Stromal cell of bone marrow (primary cell): ENCODE measurements at regions not wholly inside any gene's neighbourhood (a gene's known extent, or its start where the extent isn't known, plus 50 kb on each side); places are given as distances from the start of the nearest gene placed in this dataset.

Experiments used
- DNase-seq: peaks from one replicate; pipeline ENCODE4 v3.0.0-alpha.2; 2012; ENCODE audit warnings: low read depth

- DNase-seq: no peak
Measured at GRCh38 chr13:107573184-107573583, 642.2 kb downstream of the LIG4 start.

DNA sequence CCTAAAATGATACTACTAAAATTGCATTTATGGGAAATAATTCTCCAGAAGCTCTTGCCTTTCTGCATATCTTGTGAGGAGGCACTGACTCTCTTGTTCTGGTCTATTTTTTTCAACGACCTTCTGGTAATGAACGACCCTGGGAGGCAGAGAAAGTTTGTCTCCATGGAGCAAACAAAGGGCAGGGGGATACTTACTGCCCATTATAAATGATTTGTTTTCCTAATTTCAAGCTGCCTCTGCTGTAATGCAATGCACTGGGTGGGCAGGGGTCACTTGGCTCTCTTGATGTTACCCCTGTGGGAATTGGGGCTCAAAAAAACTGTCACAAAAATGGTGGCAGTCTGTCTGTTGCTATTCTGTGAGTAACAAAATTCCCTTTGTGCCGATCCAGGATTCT, 643.2 kb downstream of the LIG4 start:
- no peak for DNase-seq

GRCh38 chr13:107568181-107568580, 647.2 kb downstream of the LIG4 start:
- DNase-seq: no peak

- peak; percentile 35 for DNase-seq
Measured at GRCh38 chr13:107563099-107563925, 652.0 kb downstream of the LIG4 start.

GRCh38 chr13:107562203-107562602, 653.1 kb downstream of the LIG4 start:
- DNase-seq: no peak

- no peak for DNase-seq
Measured at GRCh38 chr13:107554460-107554859, 660.9 kb downstream of the LIG4 start.

GRCh38 chr13:107553838-107554237, 661.5 kb downstream of the LIG4 start:
- DNase-seq: no peak

- no peak for DNase-seq
Measured at GRCh38 chr13:107551521-107551920, 663.8 kb downstream of the LIG4 start.

- peak; percentile 47 for DNase-seq
Measured at GRCh38 chr13:107548338-107548737, 667.0 kb downstream of the LIG4 start.

DNA sequence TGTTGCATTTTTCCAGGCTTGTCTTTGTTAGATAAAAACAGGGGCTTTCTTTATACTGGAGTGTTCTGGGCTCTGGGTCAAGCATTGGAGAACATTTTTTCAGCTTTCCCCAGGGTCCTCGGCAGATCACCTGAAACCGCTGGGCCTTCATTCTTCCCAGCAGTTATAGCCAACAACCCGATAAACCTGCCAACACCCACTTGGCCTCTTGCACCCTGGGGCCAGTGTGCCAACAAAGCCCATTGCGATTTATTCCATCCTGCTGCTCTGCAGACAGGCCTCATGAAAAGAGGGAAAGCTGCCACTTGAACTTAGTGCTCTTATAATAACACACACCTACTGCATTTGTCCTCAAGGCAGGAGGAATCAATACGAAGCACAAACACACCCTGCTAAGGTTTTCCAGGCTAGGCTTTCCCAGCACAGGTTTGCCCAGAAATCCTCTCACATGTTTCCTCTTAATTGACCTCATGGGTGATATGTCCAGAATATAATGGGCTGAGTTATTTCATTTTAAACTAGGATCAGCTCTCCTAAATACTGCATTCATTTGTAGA, 669.3 kb downstream of the LIG4 start:
- DNase-seq: no peak

GRCh38 chr13:107534548-107534947, 680.8 kb downstream of the LIG4 start:
- DNase-seq: no peak

GRCh38 chr13:107531816-107532215, 683.5 kb downstream of the LIG4 start:
- DNase-seq: no peak

DNA sequence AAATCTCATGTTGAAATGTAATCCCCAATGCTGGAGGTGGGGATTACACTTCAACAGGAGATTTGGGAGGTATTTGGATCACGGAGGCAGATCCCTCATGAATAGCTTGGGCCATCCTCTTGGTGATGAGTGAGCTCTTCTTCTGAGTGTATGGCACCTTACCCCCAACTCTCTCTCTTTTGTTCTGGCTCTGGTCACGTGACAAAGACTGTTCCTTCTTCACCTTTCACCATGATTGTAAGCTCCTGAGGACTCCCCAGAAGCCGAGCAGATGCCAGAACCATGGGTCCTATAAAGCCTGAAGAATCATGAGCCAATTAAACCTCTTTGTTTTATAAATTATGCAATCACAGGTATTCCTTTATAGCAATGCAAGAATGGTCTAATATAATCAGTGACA, 684.2 kb downstream of the LIG4 start:
- no peak for DNase-seq

- no peak for DNase-seq
Measured at GRCh38 chr13:107529035-107529434, 686.3 kb downstream of the LIG4 start.

DNA sequence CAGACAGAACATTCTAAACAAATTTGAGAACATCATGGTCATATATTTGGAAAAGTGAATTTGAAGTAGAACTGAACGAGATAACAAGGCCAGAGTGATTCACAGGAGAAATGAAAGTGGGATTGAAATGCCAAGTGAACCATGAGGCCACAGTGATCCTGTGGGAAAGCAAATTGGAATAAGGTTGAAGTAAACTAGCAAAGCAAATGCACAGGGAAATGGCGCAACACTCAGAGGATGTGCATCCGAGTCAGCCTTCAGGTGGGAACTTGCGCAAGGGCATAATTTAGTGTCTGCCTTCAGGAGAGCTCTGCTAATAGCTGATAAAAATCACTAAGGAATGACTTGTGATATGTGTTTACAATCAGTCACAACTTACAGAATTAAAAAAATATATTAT, 696.6 kb downstream of the LIG4 start:
- no peak for DNase-seq

DNA sequence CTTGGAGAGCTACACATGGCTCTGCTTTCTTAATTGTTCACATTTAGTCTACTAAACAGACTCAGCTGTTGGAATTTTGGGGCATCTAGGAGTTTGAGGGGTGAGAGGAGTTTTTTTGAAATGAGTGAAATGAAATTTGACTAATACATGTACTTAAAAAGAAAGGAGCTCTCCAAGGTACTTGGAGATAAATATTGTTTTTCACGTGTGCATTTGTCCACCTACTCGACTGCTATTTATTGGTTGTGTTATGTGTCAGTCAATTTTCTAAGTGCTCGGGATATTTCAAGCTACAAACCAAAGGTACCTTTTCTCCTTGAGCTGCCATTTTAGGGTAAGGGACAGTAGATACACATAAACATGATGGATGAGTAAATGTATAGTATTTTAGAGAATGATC, 697.0 kb downstream of the LIG4 start:
- no peak for DNase-seq

DNA sequence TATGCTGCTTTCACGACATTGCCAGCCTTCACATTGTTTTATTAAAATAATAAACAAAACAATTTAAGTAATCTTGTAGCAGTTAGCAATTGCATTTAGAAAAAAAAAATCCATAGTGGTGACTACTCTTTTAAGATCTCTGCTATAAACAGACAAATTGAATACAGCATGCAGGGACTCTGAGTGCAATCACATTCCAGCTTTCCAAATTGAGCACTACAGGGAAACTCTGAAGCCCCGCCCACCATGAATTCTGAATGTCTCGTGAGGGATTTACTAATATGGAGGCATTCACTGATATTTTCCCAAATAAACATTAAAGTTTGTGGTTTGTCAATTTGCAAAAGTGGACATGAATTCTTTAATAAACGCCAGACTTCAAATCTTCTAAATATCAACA, 698.8 kb downstream of the LIG4 start:
- DNase-seq: no peak

DNA sequence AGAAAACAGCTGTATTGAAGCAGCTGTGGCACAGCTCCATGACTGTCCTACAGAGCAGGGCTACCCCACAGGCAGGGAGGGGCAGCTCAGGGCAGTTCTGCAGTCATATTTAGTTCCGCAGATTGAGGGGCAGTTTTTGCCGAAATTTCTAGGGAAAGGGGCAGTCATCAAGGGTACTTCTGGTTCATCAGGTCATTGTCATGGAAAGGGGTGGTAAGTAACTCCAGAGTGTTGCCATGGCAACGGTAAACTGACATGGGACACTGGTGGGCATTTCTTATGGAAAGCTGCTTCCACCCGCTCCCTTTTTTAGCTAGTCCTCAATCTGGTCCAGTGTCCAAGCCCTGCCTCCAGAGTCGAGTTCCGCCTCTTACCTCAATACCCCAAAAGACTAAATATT, 702.8 kb downstream of the LIG4 start:
- no peak for DNase-seq

- no peak for DNase-seq
Measured at GRCh38 chr13:107497661-107498060, 717.7 kb downstream of the LIG4 start.

DNA sequence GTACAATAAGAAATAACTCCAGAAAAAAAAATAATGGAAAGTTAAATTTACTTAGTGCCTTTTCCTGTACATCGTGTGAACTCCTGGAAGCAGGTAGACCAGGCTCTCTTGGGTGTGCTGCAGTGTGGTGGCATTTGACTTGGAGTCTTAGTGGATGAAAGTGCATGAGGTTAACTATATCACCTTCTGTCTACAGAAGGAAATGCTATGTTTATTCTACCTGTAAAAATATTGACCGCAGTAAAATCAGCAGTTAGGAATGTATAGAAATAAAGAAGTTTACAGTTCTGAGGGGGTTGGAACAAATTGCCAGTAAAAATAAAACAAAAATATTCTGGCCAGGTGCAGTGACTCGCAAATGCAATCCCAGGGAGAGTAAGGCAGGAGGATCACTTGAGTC, 722.1 kb downstream of the LIG4 start:
- no peak for DNase-seq

DNA sequence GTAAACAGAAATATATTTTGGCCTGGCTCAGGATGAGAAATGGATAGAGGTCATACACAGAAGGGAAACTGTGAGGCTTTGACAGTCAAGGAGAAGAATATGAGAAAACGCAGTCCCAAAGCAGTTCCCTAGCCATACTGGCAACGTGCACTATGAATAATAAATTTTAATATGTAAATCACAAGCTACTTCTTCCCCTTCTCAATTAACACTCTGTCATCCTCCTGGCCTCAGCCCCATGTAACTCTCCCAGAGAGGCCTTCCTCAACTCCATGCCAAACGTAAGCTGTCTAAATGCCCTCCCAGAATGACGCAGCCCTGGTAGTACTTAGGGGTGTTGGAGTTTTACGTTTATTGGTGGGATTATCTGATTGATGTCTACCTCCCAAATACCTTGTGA, 732.6 kb downstream of the LIG4 start:
- no peak for DNase-seq

DNA sequence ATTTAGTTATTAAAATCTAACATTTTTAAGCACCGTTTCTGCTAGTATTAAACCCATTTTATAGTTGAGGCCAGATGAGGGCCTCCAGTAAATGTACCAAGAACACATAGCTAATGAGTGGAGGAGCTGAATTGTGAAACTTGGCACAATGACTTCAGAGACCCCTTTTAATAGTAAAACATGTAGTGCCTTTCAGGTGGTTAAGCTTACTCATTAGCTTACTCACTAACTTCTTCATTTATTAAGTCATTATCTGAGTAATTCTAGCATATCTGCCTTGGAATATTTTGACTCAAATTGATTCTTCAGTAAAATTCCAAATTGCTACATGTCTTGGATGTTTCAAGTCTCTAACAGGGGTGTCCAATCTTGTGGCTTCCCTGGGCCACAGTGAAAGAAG, 735.2 kb downstream of the LIG4 start:
- DNase-seq: no peak

GRCh38 chr13:107477772-107478379, 737.5 kb downstream of the LIG4 start:
- DNase-seq: no peak
